ENCODE measurements at regions not wholly inside any gene's neighbourhood (a gene's known extent, or its start where the extent isn't known, plus 50 kb on each side); places are given as distances from the start of the nearest gene placed in this dataset.

GRCh38 chr2:128641421-128642080 lies 322.9 kb upstream of the HS6ST1 start:
- H3K9me3 ChIP-seq (ENCODE audit: low read depth, low read length), result no peaks in the 10 kb centered on the region
- H3K4me1 ChIP-seq (ENCODE audit: insufficient read depth, low read length), result no peaks in the 10 kb centered on the region
- H4K20me1 ChIP-seq (ENCODE audit: insufficient read depth, low read length), result no peaks in the 10 kb centered on the region
- TF ChIP-seq CTCF (IDR thresholded peaks at IDR 0.05; ENCODE audit: extremely low read depth, low read depth, low read length), result no peak
- no peaks in the 10 kb centered on the region for H3K79me2 ChIP-seq (ENCODE audit: insufficient read depth, low read length)
- H3K4me2 ChIP-seq (ENCODE audit: insufficient read depth, low read length), result no peak overlapping the region
- H3K27me3 ChIP-seq (ENCODE audit: insufficient read depth, low read length), result no peaks in the 10 kb centered on the region
- no peak overlapping the region for H2AFZ ChIP-seq (ENCODE audit: low read length)
- DNase-seq (ENCODE audit: insufficient read length, low spot score, missing footprints), result peak; percentile 62
- H3K36me3 ChIP-seq (ENCODE audit: insufficient read depth, low read length), result no peaks in the 10 kb centered on the region
- no peak overlapping the region for H3K27ac ChIP-seq (ENCODE audit: low read depth, low read length)
- H3K4me3 ChIP-seq (ENCODE audit: insufficient read depth, low read length), result no peak overlapping the region

GRCh38 chr2:128642316-128642715 lies 323.6 kb upstream of the HS6ST1 start:
- no peaks in the 10 kb centered on the region for H3K4me1 ChIP-seq (ENCODE audit: insufficient read depth, low read length)
- peak; percentile 39 for DNase-seq (ENCODE audit: insufficient read length, low spot score, missing footprints)
- H3K36me3 ChIP-seq (ENCODE audit: insufficient read depth, low read length), result no peaks in the 10 kb centered on the region
- no peak overlapping the region for H3K27ac ChIP-seq (ENCODE audit: low read depth, low read length)
- no peak overlapping the region for H2AFZ ChIP-seq (ENCODE audit: low read length)
- H3K27me3 ChIP-seq (ENCODE audit: insufficient read depth, low read length), result no peaks in the 10 kb centered on the region
- no peak overlapping the region for H3K4me3 ChIP-seq (ENCODE audit: insufficient read depth, low read length)
- no peak for TF ChIP-seq CTCF (IDR thresholded peaks at IDR 0.05; ENCODE audit: extremely low read depth, low read depth, low read length)
- H3K79me2 ChIP-seq (ENCODE audit: insufficient read depth, low read length), result no peaks in the 10 kb centered on the region
- H3K9me3 ChIP-seq (ENCODE audit: low read depth, low read length), result no peaks in the 10 kb centered on the region
- H4K20me1 ChIP-seq (ENCODE audit: insufficient read depth, low read length), result no peaks in the 10 kb centered on the region
- no peak overlapping the region for H3K4me2 ChIP-seq (ENCODE audit: insufficient read depth, low read length)

DNA sequence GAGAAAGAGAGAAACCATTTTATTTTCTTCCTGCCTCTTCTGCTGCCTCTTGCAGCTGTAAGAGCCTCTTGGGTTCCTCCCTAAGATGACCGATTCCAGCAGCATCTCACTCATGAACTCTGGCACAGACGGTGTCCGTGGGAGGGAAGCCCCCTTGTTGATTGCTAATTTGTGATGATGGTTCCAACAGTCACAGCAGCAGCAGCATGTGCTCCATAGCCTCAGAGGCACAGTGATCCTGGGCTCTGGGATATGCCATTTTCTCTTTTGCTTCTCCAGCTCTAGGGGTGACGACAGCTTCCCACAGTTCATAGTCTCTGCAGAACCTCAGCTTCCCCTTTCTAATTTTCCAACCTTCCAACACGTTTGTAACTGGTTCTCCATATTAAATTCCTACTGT lies 324.2 kb upstream of the HS6ST1 start:
- no peak for TF ChIP-seq CTCF (IDR thresholded peaks at IDR 0.05; ENCODE audit: extremely low read depth, low read depth, low read length)
- no peak for DNase-seq (ENCODE audit: insufficient read length, low spot score, missing footprints)
- no peak overlapping the region for H3K27ac ChIP-seq (ENCODE audit: low read depth, low read length)
- no peak overlapping the region for H3K4me2 ChIP-seq (ENCODE audit: insufficient read depth, low read length)
- no peaks in the 10 kb centered on the region for H3K9me3 ChIP-seq (ENCODE audit: low read depth, low read length)
- H3K27me3 ChIP-seq (ENCODE audit: insufficient read depth, low read length), result no peaks in the 10 kb centered on the region
- no peaks in the 10 kb centered on the region for H4K20me1 ChIP-seq (ENCODE audit: insufficient read depth, low read length)
- H3K36me3 ChIP-seq (ENCODE audit: insufficient read depth, low read length), result no peaks in the 10 kb centered on the region
- no peak overlapping the region for H3K4me3 ChIP-seq (ENCODE audit: insufficient read depth, low read length)
- no peaks in the 10 kb centered on the region for H3K79me2 ChIP-seq (ENCODE audit: insufficient read depth, low read length)
- no peak overlapping the region for H2AFZ ChIP-seq (ENCODE audit: low read length)
- H3K4me1 ChIP-seq (ENCODE audit: insufficient read depth, low read length), result no peaks in the 10 kb centered on the region

- Histone ChIP-seq H3K27ac (ENCODE audit: low read depth, low read length) (no peak overlapping the region), H3K4me2 (ENCODE audit: insufficient read depth, low read length) (no peak overlapping the region), H3K36me3 (ENCODE audit: insufficient read depth, low read length) (no peaks in the 10 kb centered on the region), H3K27me3 (ENCODE audit: insufficient read depth, low read length) (no peaks in the 10 kb centered on the region), H3K79me2 (ENCODE audit: insufficient read depth, low read length) (no peaks in the 10 kb centered on the region), H2AFZ (ENCODE audit: low read length) (no peak overlapping the region), H3K4me3 (ENCODE audit: insufficient read depth, low read length) (no peak overlapping the region), H3K9me3 (ENCODE audit: low read depth, low read length) (no peaks in the 10 kb centered on the region), H4K20me1 (ENCODE audit: insufficient read depth, low read length) (no peaks in the 10 kb centered on the region), H3K4me1 (ENCODE audit: insufficient read depth, low read length) (no peaks in the 10 kb centered on the region)
- TF ChIP-seq CTCF (IDR thresholded peaks at IDR 0.05; ENCODE audit: extremely low read depth, low read depth, low read length), result no peak
- peak; percentile 49 for DNase-seq (ENCODE audit: insufficient read length, low spot score, missing footprints)
Observed at GRCh38 chr2:128643221-128644065, 324.8 kb upstream of the HS6ST1 start.
